ENCODE measurements at regions not wholly inside any gene's neighbourhood (a gene's known extent, or its start where the extent isn't known, plus 50 kb on each side); places are given as distances from the start of the nearest gene placed in this dataset.
"Not testable (repeated sequence)": the region's sequence is repeated elsewhere in the genome, so short reads cannot be mapped to it uniquely, and the experiment has no call there.

DNA sequence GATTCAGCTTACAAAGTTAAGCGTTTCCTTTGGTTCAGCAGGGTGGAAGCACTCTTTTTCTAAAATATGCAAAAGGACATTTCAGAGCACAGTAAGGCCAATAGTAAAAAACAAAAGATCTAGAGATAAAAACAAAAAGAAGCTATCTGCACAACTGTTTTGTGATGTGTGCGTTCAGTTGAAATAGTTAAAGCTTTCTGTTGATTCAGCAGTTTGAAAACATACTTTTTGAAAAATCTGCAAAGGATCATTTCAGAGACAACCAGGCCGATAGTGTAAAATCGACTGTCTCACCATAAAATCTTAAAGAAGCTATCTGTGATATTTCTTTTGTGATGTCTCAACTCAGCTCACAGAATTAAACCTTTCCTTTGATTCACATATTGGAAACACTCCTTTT is 300.0 kb upstream of the ALG10B start:
- DNase-seq (no peak), ATAC-seq (no peak)
- intact Hi-C loops (cut with micrococcal nuclease) = no loop called here

DNA sequence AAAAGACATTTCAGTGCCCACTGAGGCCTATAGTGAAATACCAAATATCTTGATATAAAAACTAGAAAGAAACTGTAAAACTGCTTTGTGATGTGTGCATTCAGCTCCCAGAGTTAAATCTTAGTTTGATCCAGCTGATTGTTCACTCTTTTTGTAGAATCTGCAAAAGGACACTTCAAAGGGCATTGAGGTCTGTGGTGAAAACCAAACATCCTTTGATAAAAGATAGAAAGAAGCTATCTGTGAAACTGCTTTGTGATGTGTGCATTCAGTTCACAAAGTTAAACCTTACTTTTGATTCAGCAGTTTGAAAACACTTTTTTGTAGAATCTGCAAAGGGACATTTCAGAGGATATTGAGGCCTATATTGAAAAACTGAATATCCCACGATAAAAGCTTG is 290.7 kb upstream of the ALG10B start:
- no peak for ATAC-seq

DNA sequence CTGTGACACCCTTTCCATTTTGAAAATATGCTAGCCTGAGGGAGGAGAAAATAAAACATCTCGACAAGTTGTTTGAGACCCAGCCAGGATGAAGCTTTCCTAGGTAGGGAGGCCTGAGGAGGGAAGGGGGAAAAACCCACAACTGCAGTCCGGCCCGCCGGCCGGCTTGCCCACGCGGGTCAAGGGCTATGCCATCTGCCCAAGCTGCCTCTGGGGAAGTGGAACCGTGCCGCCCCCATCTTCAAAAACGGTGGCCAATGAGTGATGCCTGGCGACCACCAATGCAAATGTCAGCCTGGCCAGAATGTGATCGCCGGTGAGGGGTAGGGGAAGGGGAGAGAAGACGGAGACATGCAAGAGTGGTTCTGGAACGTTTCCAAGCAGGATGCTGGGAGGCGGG is 263.5 kb upstream of the ALG10B start:
- intact Hi-C loops (cut with micrococcal nuclease) = no loop called here
- ATAC-seq (no peak), DNase-seq (no peak)

More for the DNA sequence above, 290.7 kb upstream of the ALG10B start:
- intact Hi-C loops (cut with micrococcal nuclease) = no loop called here
- no peak for DNase-seq

- ATAC-seq (no peak), DNase-seq (no peak)
- intact Hi-C loops (cut with micrococcal nuclease) = no loop called here
These were observed 262.7 kb upstream of the ALG10B start for GRCh38 chr12:38053655-38054464.

DNA sequence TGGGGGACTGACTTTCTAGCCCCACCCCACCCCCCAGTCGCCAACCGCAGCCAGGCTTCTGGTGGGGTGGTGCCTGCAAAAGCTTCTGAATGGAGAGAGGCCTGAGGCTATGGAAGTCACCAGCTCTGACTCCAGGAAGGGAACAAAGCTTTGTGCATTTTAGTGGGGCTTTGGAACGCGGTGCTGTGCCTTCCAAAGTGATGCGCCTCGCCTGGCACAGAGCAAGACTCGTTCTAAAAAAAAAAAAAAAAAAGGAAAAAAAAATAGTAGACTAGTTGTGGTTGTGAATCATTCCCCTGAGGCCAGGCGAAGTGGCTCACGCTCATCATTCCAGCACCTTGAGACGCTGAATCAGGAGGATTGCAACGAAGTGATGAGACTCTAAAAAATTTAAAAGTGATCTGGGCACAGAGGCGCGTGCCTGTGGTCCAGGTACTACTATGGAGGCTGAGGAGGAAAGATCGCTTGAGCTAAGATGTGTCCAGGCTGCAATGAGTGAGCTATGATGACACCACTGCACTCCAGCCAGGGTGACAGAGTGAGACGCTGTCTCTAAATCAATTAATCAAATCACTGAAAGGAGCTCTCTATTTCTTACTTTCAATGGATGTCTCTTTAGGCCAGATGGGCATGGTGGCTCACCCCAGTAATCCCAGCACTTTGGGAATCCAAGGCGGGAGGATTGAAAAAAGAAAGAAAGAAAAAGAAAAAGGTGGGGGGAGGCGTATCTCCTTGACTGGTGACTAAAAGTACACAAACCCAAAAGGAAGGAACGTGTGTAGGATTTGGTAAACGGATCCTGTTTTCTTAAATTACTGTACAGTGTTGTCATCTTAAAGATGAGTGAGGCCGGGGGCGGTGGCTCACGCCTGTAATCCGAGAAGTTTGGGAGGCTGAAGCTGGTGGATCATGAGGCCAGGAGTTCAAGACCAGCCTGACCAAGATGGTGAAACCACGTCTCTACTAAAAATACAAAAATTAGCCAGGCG is 259.6 kb upstream of the ALG10B start:
- intact Hi-C loops (cut with micrococcal nuclease) = no loop called here
- DNase-seq = no peak

GRCh38 chr12:38099686-38100085 is 216.9 kb upstream of the ALG10B start:
- intact Hi-C loops (cut with micrococcal nuclease) = no loop called here
- DNase-seq (no peak), ATAC-seq (no peak)

More for the DNA sequence above, 259.6 kb upstream of the ALG10B start:
- ATAC-seq = no peak

- DNase-seq = no peak
- intact Hi-C loops (cut with micrococcal nuclease) = no loop called here
- ATAC-seq = no peak
These were observed 214.8 kb upstream of the ALG10B start for GRCh38 chr12:38101753-38102152.

GRCh38 chr12:38102197-38102596 is 214.4 kb upstream of the ALG10B start:
- DNase-seq (no peak), ATAC-seq (no peak)
- intact Hi-C loops (cut with micrococcal nuclease) = no loop called here

- intact Hi-C loops (cut with micrococcal nuclease) = no loop called here
- ATAC-seq (no peak), DNase-seq (no peak)
These were observed 206.4 kb upstream of the ALG10B start for GRCh38 chr12:38110026-38110699.

DNA sequence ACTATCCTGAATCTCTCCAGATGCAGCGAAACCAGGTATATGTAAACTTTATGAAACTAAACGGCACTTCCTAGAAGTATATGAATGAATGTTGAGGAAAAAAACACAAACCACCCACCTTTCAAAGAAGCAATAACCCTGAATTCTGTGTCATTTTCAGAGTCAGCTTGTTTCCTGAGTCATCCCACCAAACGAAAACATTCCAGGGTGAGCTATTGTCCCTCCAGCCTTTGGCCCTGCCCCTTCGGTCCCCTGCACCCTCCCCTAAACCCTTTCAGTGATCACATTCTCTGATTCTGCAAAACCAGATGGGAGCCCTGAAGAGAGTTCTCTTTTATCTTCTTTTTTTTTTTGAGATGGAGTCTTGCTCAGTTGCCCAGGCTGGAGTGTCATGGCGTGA is 202.6 kb upstream of the ALG10B start:
- no peak for ATAC-seq

DNA sequence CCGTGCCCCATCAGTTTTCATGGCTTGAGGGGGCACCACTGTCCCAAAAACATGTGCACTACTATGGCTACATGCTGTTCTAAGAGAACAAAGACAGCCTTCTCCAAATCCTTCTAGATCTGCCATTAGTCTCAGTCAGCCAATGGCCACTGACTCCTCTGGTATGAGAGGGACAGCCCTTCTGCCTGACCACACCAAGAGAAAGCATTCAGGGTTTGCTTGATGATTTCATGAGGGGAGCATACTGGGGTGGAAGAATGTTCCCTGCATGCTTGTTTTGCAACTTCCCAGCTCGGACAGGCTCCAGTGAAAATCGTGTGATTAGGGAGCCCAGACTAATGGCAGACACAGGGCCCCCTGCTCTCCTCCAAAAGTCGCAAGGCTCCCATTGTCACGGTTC is 199.6 kb upstream of the ALG10B start:
- DNase-seq (no peak), ATAC-seq (no peak)
- intact Hi-C loops (cut with micrococcal nuclease) = no loop called here

More for the DNA sequence above, 202.6 kb upstream of the ALG10B start:
- intact Hi-C loops (cut with micrococcal nuclease) = no loop called here
- no peak for DNase-seq

- intact Hi-C loops (cut with micrococcal nuclease) = no loop called here
- no peak for ATAC-seq
- no peak for DNase-seq
These were observed 197.9 kb upstream of the ALG10B start for GRCh38 chr12:38118632-38119031.

DNA sequence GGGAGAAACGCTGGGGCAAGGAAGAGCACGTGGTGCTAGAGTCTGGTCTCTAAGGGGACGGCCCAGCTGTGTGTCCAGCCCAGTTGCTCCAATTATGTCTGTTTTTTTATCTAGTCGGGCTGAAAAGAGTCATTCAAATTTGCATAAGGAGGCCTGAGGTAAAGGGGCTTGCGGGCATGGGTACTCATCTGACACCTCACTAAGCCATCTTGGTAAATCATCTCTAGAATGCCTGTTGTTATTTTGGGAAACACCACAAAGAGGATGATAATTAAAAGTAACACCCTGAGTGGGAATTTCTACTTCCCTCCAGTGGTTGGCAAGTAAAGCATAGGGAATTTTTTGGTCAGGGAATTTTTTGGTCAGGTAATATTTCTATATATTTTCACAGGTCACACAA is 196.1 kb upstream of the ALG10B start:
- intact Hi-C loops (cut with micrococcal nuclease) = no loop called here
- ATAC-seq = no peak
- DNase-seq = no peak

DNA sequence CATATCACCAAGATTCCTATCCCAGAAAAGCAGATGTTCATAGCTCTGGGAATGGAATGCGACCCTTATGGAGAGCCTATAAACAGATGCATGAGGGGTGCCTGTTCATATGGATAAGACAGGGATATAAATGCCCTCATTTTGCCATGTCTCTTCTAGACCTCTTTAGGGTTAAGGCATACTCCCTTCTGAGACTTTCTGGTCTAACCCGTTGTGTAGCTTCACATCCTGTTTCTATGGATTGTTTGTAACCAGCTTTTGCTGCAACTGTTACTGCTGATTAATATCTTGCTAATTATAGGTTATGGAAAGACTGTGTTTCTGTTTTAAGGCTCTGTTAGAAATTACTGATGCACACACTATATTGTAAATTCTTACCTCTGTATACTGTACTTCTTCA is 193.5 kb upstream of the ALG10B start:
- ATAC-seq; DNase-seq; intact Hi-C loops (cut with micrococcal nuclease): not testable (repeated sequence)

- ATAC-seq = no peak
- no peak for DNase-seq
- intact Hi-C loops (cut with micrococcal nuclease) = no loop called here
These were observed 192.9 kb upstream of the ALG10B start for GRCh38 chr12:38123566-38124246.

DNA sequence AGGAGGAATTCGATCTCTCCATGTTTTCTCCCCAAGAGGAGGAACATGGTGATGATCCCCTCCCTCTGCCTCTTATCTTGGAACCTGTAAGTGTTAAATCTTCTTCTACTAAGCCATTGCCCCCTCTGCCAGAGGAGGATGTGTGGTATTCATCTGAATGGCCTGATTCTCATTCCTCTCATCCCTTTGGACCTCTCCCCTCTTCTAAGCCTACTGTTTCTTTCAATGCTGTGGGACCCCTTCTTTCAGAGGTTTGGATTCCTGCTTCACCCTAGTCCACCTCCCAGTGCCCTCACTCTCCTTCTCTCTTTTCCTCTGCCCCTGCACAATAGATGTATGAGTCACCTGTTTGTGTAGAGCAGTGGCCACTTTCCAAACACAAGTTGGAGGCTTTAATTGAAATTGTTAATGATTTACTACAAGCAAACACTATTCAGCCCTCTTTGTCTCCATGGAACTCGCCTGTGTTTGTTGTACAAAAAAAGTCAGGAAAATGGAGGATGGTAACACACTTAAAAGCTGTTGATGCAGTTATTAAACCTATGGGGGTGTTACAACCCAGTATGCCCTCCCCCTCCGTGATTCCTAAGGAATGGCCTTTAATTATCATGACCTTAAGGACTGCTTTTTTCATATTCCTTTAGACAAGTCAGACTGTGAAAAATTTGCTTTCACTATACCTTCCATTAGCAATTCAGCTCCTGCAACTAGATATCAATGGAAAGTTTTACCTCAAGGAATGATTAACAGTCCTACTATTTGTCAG is 192.1 kb upstream of the ALG10B start:
- DNase-seq (no peak), ATAC-seq (no peak)
- intact Hi-C loops (cut with micrococcal nuclease) = no loop called here

DNA sequence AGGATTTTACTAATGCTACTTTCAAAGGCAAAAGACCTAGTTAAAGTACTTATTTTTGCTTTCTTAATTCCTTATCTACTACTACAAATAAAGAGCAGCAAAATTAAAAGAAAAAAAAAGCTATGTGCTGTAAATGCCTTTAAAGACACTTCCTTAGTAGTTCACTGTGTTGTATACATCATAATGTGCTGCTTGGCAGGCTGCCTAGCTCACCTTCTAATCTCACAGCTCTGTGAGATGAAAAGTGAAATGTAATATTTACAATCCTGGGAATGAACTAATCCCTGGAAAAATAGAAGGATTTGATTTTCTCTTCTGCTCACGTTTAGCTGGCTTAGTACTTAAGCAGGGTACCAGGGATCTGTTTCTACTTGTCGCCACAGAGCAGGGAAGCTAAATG is 184.4 kb upstream of the ALG10B start:
- ATAC-seq (no peak), DNase-seq (no peak)
- intact Hi-C loops (cut with micrococcal nuclease) = no loop called here

DNA sequence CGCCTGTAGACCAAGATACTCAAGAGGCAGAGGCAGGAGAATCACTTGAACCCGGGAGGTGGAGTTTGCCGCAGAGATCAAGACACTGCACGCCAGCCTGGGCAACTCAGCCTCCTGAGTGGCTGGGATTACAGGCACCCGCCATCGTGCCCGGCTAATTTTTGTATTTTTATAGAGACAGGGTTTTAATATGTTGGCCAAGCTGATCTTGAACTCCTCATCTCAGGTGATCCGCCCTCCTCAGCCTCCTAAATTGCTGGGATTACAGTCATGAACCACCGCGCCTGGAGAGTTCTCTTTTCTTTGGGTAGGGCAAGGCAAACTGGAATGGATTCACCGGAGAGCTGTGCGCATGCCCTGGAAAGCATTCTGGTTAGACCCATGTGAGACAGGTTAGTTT is 179.3 kb upstream of the ALG10B start:
- DNase-seq = no peak
- ATAC-seq = no peak
- intact Hi-C loops (cut with micrococcal nuclease) = loop anchor here (5.0 kb wide), 1 partner anchor 175 kb away; no protein-coding TSS in a partner anchor
